ENCODE measurements at regions not wholly inside any gene's neighbourhood (a gene's known extent, or its start where the extent isn't known, plus 50 kb on each side); places are given as distances from the start of the nearest gene placed in this dataset.
"Not testable (repeated sequence)": the region's sequence is repeated elsewhere in the genome, so short reads cannot be mapped to it uniquely, and the experiment has no call there.

DNA sequence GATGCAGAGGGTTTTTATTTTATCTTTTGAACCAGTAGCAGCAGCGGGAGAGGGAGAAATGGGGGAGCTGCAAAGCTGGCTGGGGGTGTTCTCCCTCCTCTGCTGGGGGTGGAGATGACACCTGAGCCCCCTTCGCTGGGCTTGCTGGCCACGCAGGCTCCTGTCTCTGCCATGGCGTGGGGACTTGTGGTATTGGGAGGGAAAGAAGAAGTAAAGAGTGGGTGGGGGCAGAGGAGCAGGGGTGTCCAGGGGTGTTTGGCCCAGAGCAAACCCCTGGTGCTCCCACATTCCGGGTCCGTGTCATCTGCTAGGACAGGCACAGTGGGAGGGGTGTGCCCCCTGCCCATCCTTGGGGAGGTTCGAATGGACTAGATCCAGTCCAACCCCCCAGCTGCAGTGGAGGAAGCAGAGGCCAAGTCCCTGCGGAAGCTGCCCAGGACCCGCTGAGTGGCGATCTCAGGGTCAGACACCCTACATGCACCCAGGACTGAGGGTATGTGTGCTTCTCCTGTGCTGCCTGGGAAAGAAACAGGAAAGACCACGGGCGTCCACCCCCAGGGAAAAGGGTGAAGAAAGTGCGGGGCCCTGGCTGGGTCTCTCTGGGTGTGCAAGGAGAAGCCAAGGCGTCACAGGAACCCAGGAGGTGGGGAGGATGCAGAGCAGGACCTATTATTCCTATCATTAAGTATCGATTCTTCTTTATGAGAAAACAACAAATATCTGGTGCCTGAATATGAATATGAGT lies 163.2 kb downstream of the TRIM43 start:
- DNase-seq; H3K36me3 ChIP-seq (ENCODE audit: low read depth); H3K4me1 ChIP-seq (ENCODE audit: low read depth); ATAC-seq; H3K9me3 ChIP-seq; H3K4me3 ChIP-seq; intact Hi-C loops (cut with DNase I, micrococcal nuclease): not testable (repeated sequence)

DNA sequence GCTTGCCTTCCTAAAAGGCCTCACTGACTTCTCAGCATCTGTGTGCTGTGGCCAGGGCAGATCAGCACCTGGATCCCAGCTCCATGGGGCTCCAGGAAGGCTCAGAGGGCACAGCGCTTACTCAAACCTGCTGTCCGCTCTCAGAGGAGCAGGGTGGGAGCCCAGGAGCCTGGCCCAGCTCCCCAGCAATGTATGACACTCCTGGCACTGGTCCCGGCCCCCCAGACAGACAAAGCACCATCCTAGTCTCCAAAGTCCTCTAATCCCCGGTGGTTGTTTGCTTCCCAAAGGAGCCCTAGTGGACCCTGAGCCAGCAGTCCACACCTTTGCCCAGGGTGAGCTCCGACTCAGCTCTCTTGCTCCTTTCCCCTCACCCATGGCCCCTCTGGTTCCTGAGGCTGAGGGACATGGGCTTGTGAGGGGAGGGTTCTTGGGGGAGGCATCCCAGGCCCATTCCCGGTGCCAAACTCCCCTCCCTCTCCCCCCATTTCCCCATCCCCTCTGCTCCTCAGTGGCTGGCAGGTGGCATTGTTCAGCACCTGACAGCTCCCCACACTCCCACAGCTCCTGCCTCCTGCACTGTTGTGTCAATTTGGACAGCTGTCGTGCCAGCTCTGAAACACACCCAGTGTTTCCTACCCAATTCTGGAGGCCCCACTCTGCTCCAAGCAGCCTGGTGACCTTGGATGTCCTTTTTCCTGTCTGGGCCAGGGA lies 164.3 kb downstream of the TRIM43 start:
- DNase-seq; intact Hi-C loops (cut with DNase I, micrococcal nuclease); H3K36me3 ChIP-seq (ENCODE audit: low read depth); H3K4me1 ChIP-seq (ENCODE audit: low read depth); H3K9me3 ChIP-seq; H3K4me3 ChIP-seq: not testable (repeated sequence)
- peak; percentile 15 for ATAC-seq

DNA sequence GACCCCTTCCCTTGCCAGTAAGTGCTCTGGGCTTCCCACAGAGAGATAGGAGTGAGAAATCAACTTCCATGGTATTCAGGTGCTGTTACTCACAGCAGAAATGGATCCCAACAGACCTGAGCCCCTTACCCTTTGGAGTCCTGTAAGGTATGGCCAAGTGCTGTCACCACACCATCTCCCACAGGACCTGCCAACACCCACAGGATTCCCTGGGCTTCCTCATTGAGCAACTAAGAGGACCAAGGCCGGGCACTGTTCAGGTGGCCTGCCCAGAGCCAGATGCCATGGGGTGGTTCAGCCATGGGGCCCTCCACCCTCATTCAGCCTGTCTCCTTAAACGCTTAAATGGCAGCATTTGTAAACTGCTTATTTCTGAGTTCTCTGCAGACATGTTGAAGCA lies 166.2 kb downstream of the TRIM43 start:
- no peak for ATAC-seq
- DNase-seq = no peak
- Histone ChIP-seq H3K4me3 (no peak overlapping the region), H3K36me3 (ENCODE audit: low read depth) (no peaks in the 10 kb centered on the region), H3K9me3 (no peaks in the 10 kb centered on the region), H3K4me1 (ENCODE audit: low read depth) (no peaks in the 10 kb centered on the region)
- intact Hi-C loops (cut with DNase I, micrococcal nuclease) = no loop called here
- TF ChIP-seq, protein P1, sequence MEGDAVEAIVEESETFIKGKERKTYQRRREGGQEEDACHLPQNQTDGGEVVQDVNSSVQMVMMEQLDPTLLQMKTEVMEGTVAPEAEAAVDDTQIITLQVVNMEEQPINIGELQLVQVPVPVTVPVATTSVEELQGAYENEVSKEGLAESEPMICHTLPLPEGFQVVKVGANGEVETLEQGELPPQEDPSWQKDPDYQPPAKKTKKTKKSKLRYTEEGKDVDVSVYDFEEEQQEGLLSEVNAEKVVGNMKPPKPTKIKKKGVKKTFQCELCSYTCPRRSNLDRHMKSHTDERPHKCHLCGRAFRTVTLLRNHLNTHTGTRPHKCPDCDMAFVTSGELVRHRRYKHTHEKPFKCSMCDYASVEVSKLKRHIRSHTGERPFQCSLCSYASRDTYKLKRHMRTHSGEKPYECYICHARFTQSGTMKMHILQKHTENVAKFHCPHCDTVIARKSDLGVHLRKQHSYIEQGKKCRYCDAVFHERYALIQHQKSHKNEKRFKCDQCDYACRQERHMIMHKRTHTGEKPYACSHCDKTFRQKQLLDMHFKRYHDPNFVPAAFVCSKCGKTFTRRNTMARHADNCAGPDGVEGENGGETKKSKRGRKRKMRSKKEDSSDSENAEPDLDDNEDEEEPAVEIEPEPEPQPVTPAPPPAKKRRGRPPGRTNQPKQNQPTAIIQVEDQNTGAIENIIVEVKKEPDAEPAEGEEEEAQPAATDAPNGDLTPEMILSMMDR (IDR thresholded peaks at IDR 0.05) = no peak

DNA sequence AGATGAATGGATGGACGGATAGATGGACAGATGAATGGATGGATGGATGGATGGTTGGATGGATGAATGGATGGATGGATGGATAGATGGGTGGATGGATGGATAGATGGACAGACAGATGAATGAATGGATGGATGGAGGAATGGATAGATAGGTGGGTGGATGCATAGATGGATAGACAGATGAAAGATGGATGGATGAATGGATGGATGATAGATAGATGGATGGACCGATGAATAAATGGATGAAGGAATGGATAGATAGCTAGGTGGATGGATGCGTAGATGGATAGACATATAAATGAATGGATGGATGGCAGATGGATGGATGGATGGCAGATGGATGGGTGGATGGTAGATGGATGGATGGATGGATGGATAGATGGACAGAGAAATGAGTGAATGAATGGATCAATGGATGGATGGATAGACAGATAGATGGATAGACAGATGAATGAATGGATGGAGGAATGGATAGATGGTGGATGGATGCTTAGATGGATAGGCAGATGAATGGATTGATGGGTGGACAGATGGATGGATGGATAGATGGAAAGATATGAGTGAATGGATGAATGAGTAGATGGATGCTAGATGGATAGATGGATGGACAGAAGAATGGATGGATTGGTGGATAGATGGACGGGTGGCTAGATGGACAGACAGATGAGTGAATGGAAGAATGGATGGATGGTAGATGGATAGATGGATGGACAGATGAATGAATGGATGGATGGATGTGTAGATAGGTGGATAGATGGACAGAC lies 167.9 kb downstream of the TRIM43 start:
- no peaks in the 10 kb centered on the region for H3K4me1 ChIP-seq (ENCODE audit: low read depth)
- TF ChIP-seq, protein P1 (IDR thresholded peaks at IDR 0.05) = no peak
- no peak for ATAC-seq
- H3K9me3 ChIP-seq = no peaks in the 10 kb centered on the region
- no peak overlapping the region for H3K4me3 ChIP-seq
- no peaks in the 10 kb centered on the region for H3K36me3 ChIP-seq (ENCODE audit: low read depth)
- intact Hi-C loops (cut with DNase I, micrococcal nuclease) = no loop called here
- no peak for DNase-seq

DNA sequence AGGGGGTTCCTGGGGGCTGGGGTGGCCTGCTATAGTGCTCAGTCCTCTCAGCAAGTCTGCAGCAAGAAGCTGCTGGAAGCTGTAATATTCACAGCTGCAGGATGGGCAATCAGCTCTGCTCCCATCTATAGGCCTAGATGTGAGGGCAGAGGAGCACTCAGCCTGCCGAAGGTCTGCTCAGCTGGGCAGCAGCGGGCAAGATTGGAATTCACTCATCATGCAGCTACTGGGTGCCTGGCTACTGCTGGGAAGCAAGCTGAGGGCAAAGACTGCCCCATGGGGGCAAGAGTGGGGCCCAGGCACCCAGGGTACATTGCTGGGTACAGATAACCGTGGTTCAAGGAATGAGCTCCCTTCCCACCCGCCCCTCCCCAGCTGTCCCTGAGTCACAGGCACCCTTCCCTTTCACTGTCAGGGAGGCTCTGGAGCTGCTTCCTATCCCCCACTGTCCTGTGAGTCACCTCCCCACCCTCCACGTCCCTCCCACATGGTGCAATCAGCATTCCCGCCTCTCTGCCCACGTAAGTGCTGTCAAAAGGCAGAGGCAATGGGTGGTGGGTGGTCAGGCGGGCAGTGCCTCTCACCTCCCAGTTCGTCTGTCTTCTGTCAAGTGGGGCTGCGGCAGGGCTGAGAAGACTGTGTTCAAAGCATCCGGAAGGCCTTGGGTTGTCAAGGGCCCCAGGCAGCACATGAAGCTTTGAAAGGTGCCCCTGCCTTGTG lies 169.2 kb downstream of the TRIM43 start:
- intact Hi-C loops (cut with DNase I, micrococcal nuclease) = no loop called here
- TF ChIP-seq, protein P1 (IDR thresholded peaks at IDR 0.05) = no peak
- Histone ChIP-seq H3K4me3 (no peak overlapping the region), H3K36me3 (ENCODE audit: low read depth) (no peaks in the 10 kb centered on the region), H3K4me1 (ENCODE audit: low read depth) (no peaks in the 10 kb centered on the region), H3K9me3 (no peaks in the 10 kb centered on the region)
- ATAC-seq = no peak
- DNase-seq = no peak

DNA sequence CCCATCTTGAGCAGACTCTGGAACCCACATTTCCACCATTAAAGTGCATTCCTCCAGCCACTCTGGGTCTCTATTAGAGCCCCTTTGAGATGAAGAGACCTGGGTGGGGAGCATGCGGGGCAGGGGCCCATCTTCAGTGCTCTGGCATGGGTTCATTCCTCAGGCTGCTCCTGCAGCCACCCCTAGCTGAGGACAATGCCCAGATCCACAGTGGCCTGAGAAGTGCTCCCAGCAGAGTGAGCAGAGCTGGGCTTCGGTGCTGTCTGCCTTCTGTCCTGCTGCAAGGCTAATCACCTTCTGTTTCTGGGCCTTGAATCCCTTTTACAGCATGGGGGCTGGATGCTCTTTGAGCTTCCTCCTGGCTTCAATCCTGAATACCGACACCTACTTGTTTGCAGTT lies 169.8 kb downstream of the TRIM43 start:
- H3K9me3 ChIP-seq = no peaks in the 10 kb centered on the region
- TF ChIP-seq, protein P1 (IDR thresholded peaks at IDR 0.05) = no peak
- no peak for ATAC-seq
- DNase-seq = no peak
- no peaks in the 10 kb centered on the region for H3K4me1 ChIP-seq (ENCODE audit: low read depth)
- H3K4me3 ChIP-seq = no peak overlapping the region
- intact Hi-C loops (cut with DNase I, micrococcal nuclease) = no loop called here
- H3K36me3 ChIP-seq (ENCODE audit: low read depth) = no peaks in the 10 kb centered on the region

DNA sequence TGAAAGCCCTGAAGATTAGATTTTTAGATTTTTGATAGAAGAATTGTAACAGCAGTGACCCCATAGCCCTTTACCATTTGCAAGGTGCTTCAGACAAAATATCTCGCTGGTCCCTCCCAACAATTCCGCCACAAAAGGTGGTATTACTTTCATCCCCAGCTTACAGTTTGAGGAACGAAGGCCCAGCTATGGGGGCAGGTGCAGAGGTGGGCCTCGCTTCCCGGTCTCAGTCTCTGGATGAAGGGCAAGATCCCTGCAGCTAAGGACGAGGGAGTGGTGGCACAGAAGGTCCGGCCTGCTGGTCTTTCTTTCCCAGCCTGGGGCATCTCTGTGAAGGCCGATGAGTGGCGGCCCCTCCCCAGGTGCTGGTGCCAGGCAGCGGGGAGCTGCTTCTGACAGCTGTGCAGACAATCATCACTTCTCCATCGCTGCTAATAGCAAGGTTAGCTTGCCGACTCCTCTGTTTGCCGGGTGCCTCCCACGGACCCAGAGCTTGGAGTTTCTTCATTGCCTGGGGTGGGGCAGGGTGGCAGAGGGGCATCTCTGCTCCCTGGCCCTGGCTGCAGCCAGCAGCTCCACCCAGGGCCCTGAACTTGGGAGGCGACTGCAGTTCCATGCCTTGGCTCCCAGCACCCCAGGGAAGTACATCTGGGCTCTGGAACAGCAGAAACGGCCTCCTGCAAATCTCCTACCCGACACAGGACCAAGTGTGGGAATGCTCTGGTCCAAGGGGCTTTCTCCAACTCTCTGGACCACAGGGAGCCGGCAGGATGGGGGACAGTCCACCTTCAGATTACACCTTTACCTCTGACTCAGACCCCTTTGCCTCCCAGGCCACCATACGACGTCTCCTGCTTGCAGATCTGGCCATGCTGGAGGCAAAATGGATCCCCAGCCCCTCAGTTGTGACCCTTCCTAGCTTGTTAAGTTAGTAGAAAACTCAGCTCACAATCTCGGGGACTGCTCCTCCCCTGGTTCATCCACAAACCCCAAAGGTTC lies 170.5 kb downstream of the TRIM43 start:
- not testable (repeated sequence) for DNase-seq, H3K4me3 ChIP-seq

DNA sequence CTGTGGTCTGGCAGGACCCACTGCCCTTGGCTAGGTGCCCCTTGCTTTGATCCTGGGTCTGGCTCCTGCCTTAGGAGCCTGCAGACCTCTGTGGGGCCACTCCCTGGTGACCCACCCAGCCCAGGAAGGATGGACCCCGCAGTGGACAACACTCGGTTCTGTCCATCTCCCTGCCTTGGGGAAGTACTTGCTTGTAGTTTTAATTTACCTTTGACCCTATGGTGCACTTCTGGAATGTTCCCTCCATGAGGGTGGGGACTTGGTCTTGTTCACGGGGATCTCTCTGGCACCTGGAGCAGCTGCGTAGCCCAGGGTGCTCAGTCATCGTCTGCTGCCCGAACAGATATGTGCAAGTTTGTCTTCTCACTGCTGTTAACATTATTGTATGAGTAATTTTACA lies 171.3 kb downstream of the TRIM43 start:
- ATAC-seq; H3K4me3 ChIP-seq; DNase-seq; intact Hi-C loops (cut with DNase I, micrococcal nuclease); H3K9me3 ChIP-seq; H3K4me1 ChIP-seq (ENCODE audit: low read depth); H3K36me3 ChIP-seq (ENCODE audit: low read depth): not testable (repeated sequence)

More for the DNA sequence above, 170.5 kb downstream of the TRIM43 start:
- ATAC-seq; H3K9me3 ChIP-seq; H3K4me1 ChIP-seq (ENCODE audit: low read depth); intact Hi-C loops (cut with DNase I, micrococcal nuclease); H3K36me3 ChIP-seq (ENCODE audit: low read depth): not testable (repeated sequence)

Measured in mucosa of descending colon (tissue), 3 donors.